Caco-2 (cell line): ENCODE measurements at regions not wholly inside any gene's neighbourhood (a gene's known extent, or its start where the extent isn't known, plus 50 kb on each side); places are given as distances from the start of the nearest gene placed in this dataset.

Source experiments
- BruUV-seq: library from RNA; stranded (reverse); fragments of 400-500 nt; replicated peaks from 2 replicates; lab custom pipeline; 2021; lab: Mats Ljungman, UMichigan
- CTCF ChIA-PET: fragments of 300-600 bp; sonication (Branson Sonifier 250); formaldehyde crosslinking; loops from one replicate; lab custom pipeline; 2022; ENCODE audit warnings: antibody characterized with exemption; lab: Charles Lee
- POLR2A ChIA-PET: fragments of 300-600 bp; sonication (Branson Sonifier 250); formaldehyde crosslinking; loops from one replicate; lab custom pipeline; 2022; ENCODE audit warnings: antibody characterized with exemption; lab: Charles Lee
- DNase-seq, 2 experiments: peaks; one replicate each; pipeline versions ENCODE4 v3.0.0 to v3.0.0-alpha.2; 2020 to 2022
- H3K27me3 ChIP-seq: replicated peaks from 2 replicates; pipeline ENCODE4 v1.6.0; 2011; ENCODE audit warnings: low read length; ENCODE audit not compliant: control insufficient read depth, insufficient read depth
- H3K36me3 ChIP-seq: 2 replicates; pipeline ENCODE4 v1.5.1; 2011; ENCODE audit warnings: low read length; ENCODE audit not compliant: control insufficient read depth, insufficient read depth
- H3K4me1 ChIP-seq: fragments of 250-450 bp; sonication (Bioruptor Pico); 2 replicates; pipeline ENCODE4 v1.5.1; 2020; ENCODE audit warnings: mild to moderate bottlenecking
- H3K4me3 ChIP-seq: 2 replicates; pipeline ENCODE4 v1.5.1; 2011; ENCODE audit warnings: low read depth, mild to moderate bottlenecking, control low read depth, low read length
- H3K9me3 ChIP-seq: fragments of 250-450 bp; sonication (Bioruptor Pico); 2 replicates; pipeline ENCODE4 v1.5.1; 2020; ENCODE audit warnings: mild to moderate bottlenecking, moderate library complexity
- H3K27ac Mint-ChIP-seq: one replicate; pipeline ENCODE4 v1.8.0; 2022; ENCODE audit warnings: mixed read lengths; ENCODE audit not compliant: unreplicated experiment
- H3K27me3 Mint-ChIP-seq: one replicate; pipeline ENCODE4 v1.8.0; 2022; ENCODE audit warnings: mixed read lengths; ENCODE audit not compliant: insufficient read depth, unreplicated experiment
- H3K36me3 Mint-ChIP-seq: one replicate; pipeline ENCODE4 v1.8.0; 2022; ENCODE audit warnings: mild to moderate bottlenecking, mixed read lengths; ENCODE audit not compliant: insufficient read depth, unreplicated experiment
- H3K4me1 Mint-ChIP-seq: one replicate; pipeline ENCODE4 v1.8.0; 2022; ENCODE audit warnings: low read depth, mixed read lengths; ENCODE audit not compliant: unreplicated experiment
- H3K4me3 Mint-ChIP-seq: one replicate; pipeline ENCODE4 v1.8.0; 2022; ENCODE audit warnings: mild to moderate bottlenecking, moderate library complexity, mixed read lengths; ENCODE audit not compliant: unreplicated experiment
- H3K9me3 Mint-ChIP-seq: one replicate; pipeline ENCODE4 v1.8.0; 2022; ENCODE audit warnings: mixed read lengths; ENCODE audit not compliant: unreplicated experiment
- intact Hi-C: fragments of 100-400 bp; cut with micrococcal nuclease; formaldehyde crosslinking; loops from one replicate; pipeline ENCODE4 v1.10.0; 2022; ENCODE audit not compliant: unreplicated experiment
- TF ChIP-seq, protein P1 (sequence below), 2 experiments: fragments of 200-600 bp in 1 of 2; IDR thresholded peaks; 1 replicate in 1 of 2; 2 replicates in 1 of 2; pipeline versions ENCODE4 v1.5.1 to v1.8.0; 2011 to 2022; ENCODE audit warnings: antibody characterized with exemption in 1 of 2, control low read depth in 1 of 2, inconsistent platforms in 1 of 2, low read depth in 1 of 2, low read length in 1 of 2, mild to moderate bottlenecking in 1 of 2, moderate library complexity in 1 of 2; ENCODE audit not compliant: insufficient read depth in 1 of 2, severe bottlenecking in 1 of 2, unreplicated experiment in 1 of 2

DNA sequence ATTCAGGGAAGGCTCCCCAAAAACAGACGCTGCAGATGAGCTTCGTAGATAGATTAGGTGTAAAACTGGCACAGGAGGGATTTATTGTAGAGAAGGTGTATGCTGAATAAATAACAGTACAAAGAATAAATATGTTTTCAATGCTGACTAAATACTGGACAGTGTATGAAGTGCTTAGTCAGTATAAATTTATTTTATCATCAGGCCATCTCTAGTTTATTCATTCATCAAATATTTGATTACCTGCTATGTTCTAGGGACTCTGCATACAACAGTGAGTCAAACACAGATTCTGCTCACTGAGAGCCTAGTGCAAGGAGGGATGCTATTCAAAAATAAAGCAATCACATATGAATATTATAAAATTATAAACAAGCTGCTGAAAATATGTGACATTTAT, 63.6 kb upstream of the TSPAN5 start:
- no peak overlapping the region for H3K27ac Mint-ChIP-seq
- POLR2A ChIA-PET: no interaction called here
- no peaks in the 10 kb centered on the region for H3K9me3 ChIP-seq
- no peaks in the 10 kb centered on the region for H3K36me3 Mint-ChIP-seq
- no peaks in the 10 kb centered on the region for H3K4me1 ChIP-seq
- H3K27me3 ChIP-seq: no peaks in the 10 kb centered on the region
- no peaks in the 10 kb centered on the region for H3K27me3 Mint-ChIP-seq
- TF ChIP-seq, protein P1, sequence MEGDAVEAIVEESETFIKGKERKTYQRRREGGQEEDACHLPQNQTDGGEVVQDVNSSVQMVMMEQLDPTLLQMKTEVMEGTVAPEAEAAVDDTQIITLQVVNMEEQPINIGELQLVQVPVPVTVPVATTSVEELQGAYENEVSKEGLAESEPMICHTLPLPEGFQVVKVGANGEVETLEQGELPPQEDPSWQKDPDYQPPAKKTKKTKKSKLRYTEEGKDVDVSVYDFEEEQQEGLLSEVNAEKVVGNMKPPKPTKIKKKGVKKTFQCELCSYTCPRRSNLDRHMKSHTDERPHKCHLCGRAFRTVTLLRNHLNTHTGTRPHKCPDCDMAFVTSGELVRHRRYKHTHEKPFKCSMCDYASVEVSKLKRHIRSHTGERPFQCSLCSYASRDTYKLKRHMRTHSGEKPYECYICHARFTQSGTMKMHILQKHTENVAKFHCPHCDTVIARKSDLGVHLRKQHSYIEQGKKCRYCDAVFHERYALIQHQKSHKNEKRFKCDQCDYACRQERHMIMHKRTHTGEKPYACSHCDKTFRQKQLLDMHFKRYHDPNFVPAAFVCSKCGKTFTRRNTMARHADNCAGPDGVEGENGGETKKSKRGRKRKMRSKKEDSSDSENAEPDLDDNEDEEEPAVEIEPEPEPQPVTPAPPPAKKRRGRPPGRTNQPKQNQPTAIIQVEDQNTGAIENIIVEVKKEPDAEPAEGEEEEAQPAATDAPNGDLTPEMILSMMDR (IDR thresholded peaks at IDR 0.05; ENCODE audit: insufficient read depth in 1 of 2, low read depth in 1 of 2, low read length in 1 of 2, severe bottlenecking in 1 of 2, unreplicated experiment in 1 of 2): no peak
- no peaks in the 10 kb centered on the region for H3K4me1 Mint-ChIP-seq
- peaks cover 16% of the 10 kb centered on the region for H3K9me3 Mint-ChIP-seq
- DNase-seq: no peak
- CTCF ChIA-PET: no interaction called here
- no TSS peak for BruUV-seq
- H3K4me3 Mint-ChIP-seq: no peak overlapping the region
- intact Hi-C loops: no loop called here
- no peaks in the 10 kb centered on the region for H3K36me3 ChIP-seq
- H3K4me3 ChIP-seq: no peak overlapping the region

GRCh38 chr4:98720871-98721480, 62.6 kb upstream of the TSPAN5 start:
- CTCF ChIA-PET: no interaction called here
- Histone ChIP-seq H3K36me3 (no peaks in the 10 kb centered on the region), H3K27me3 (no peaks in the 10 kb centered on the region), H3K4me3 (no peak overlapping the region), H3K9me3 (no peaks in the 10 kb centered on the region), H3K4me1 (no peaks in the 10 kb centered on the region)
- POLR2A ChIA-PET: no interaction called here
- Mint-ChIP-seq H3K36me3 (no peaks in the 10 kb centered on the region), H3K9me3 (peaks cover 9% of the 10 kb centered on the region), H3K4me3 (no peak overlapping the region), H3K27ac (no peak overlapping the region), H3K27me3 (no peaks in the 10 kb centered on the region), H3K4me1 (no peaks in the 10 kb centered on the region)
- no TSS peak for BruUV-seq
- TF ChIP-seq, protein P1 (IDR thresholded peaks at IDR 0.05; ENCODE audit: insufficient read depth in 1 of 2, low read depth in 1 of 2, low read length in 1 of 2, severe bottlenecking in 1 of 2, unreplicated experiment in 1 of 2): no peak
- no peak for DNase-seq
- intact Hi-C loops: no loop called here

- H3K4me1 Mint-ChIP-seq: no peaks in the 10 kb centered on the region
- Histone ChIP-seq H3K9me3 (no peaks in the 10 kb centered on the region), H3K4me1 (no peaks in the 10 kb centered on the region), H3K27me3 (no peaks in the 10 kb centered on the region), H3K4me3 (no peak overlapping the region), H3K36me3 (no peaks in the 10 kb centered on the region)
- BruUV-seq: no TSS peak
- no peak overlapping the region for H3K27ac Mint-ChIP-seq
- no peaks in the 10 kb centered on the region for H3K27me3 Mint-ChIP-seq
- no peak for DNase-seq
- POLR2A ChIA-PET: no interaction called here
- H3K36me3 Mint-ChIP-seq: no peaks in the 10 kb centered on the region
- CTCF ChIA-PET: no interaction called here
- TF ChIP-seq, protein P1 (IDR thresholded peaks at IDR 0.05; ENCODE audit: insufficient read depth in 1 of 2, low read depth in 1 of 2, low read length in 1 of 2, severe bottlenecking in 1 of 2, unreplicated experiment in 1 of 2): no peak
- intact Hi-C loops: no loop called here
- H3K4me3 Mint-ChIP-seq: no peak overlapping the region
- peaks cover 10% of the 10 kb centered on the region for H3K9me3 Mint-ChIP-seq
Observed at GRCh38 chr4:98716796-98717195, 58.4 kb upstream of the TSPAN5 start.
